GM12875 (cell line): ENCODE measurements at regions not wholly inside any gene's neighbourhood (a gene's known extent, or its start where the extent isn't known, plus 50 kb on each side); places are given as distances from the start of the nearest gene placed in this dataset.
"Not testable (repeated sequence)": the region's sequence is repeated elsewhere in the genome, so short reads cannot be mapped to it uniquely, and the experiment has no call there.

Source experiments
- H3K4me3 ChIP-seq: one replicate; pipeline ENCODE4 v1.5.1; 2011; ENCODE audit warnings: low read depth, low read length, control low read depth

DNA sequence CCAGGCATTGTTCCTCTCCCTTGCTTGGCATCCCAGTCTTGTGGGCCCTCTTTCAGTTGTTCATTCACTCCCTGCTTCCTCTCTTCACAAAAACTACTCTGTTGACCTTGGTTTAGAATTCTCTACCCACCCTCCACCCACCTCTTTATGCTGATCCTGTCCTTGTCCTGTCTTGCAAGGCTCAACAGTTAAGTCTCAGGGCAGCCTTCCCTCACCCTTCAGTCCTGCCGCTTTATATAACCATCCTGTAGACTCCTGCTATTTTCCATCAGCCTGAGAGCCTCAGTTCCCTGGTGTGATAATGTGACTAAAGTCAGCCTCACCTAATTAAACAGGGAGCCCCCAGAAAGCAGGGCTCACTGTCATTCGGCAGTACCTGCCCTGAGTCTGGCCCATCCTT, 1763.0 kb downstream of the SPATA31A7 start:
- H3K4me3 ChIP-seq = not testable (repeated sequence)
